ENCODE measurements at regions not wholly inside any gene's neighbourhood (a gene's known extent, or its start where the extent isn't known, plus 50 kb on each side); places are given as distances from the start of the nearest gene placed in this dataset.
A peak's percentile ranks its signal among the peaks of the same experiment; 100 is the strongest.

DNA sequence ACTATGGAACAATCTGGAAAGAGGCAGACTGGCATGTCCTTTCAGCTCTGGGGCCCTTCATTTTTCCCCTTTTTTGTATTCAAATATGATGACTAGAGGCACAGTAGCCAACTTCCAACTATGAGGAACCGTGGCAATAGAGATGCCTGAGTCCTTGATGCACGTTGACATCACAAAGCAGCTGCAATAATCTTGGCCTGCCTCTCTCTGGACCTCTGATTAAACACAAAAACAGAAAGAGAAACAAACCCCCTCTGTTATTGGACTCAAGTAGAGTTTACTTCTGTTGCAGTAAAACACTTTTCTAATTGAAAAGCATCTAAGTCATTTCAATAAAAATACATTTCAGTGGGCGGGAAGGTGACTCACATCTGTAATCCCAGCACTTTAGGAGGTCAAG lies 122.2 kb upstream of the GRAMD2B start:
- Histone ChIP-seq H3K4me2 (no peak overlapping the region), H3K27ac (no peak overlapping the region), H3K9me3 (no peaks in the 10 kb centered on the region; the same call in 2 of the 3 replicates), H3K4me3 (no peak overlapping the region), H3K4me1 (no peaks in the 10 kb centered on the region)
- no peak for FAIRE-seq
- POLR2A ChIA-PET, result no interaction called here
- CTCF ChIA-PET, result no interaction called here
- TF ChIP-seq MAFK (IDR thresholded peaks at IDR 0.05; ENCODE audit: partially characterized antibody) (no peak), ZFP36 (IDR thresholded peaks at IDR 0.05; ENCODE audit: borderline replicate concordance, partially characterized antibody) (no peak), CBX8 (IDR thresholded peaks at IDR 0.05) (no peak), EP300 (IDR thresholded peaks at IDR 0.05) (no peak), HDAC2 (IDR thresholded peaks at IDR 0.05) (no peak), PHF8 (IDR thresholded peaks at IDR 0.05; ENCODE audit: borderline replicate concordance, low read depth) (no peak), EHMT2 (IDR thresholded peaks at IDR 0.05; ENCODE audit: low read depth) (no peak), CEBPB (IDR thresholded peaks at IDR 0.05) (no peak)
- TF ChIP-seq, protein P1, sequence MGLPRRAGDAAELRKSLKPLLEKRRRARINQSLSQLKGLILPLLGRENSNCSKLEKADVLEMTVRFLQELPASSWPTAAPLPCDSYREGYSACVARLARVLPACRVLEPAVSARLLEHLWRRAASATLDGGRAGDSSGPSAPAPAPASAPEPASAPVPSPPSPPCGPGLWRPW (IDR thresholded peaks at IDR 0.05), result no peak
- ATAC-seq, result no peak
- no peak for DNase-seq (ENCODE audit: low read depth in 1 of 2, low spot score in 1 of 2)
- WGBS (ENCODE audit: missing lambda C conversion rate), result 2% methylated on average over 3 of the region's 3 CpGs

DNA sequence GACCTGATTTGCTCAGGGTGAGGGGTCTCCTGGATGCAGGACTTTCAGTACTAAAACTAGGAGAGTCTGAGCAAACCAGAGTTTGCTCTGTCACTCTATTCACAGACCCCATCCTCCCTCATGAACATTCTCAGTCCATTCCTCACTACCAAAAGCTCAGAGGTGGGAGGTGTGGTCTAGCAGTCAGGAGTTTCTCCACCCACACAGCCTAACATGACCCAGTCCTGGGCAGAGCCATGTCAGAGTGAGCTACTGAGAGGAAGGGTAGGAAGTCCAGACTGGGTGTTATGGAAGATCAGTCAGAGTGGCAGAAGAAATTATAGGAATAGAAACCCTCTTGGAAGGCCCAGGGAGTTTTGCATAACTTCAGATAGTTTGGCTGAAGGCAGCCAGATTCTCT lies 113.3 kb upstream of the GRAMD2B start:
- Histone ChIP-seq H3K27ac (no peak overlapping the region), H3K4me3 (no peak overlapping the region), H3K9me3 (no peaks in the 10 kb centered on the region), H3K4me2 (no peak overlapping the region), H3K4me1 (no peaks in the 10 kb centered on the region)
- POLR2A ChIA-PET, result no interaction called here
- no peak for TF ChIP-seq ESRRA (IDR thresholded peaks at IDR 0.05; ENCODE audit: borderline replicate concordance, low read length)
- TF ChIP-seq NR3C1 (IDR thresholded peaks at IDR 0.05), result no peak
- no peak for TF ChIP-seq KDM5A (IDR thresholded peaks at IDR 0.05)
- no peak for TF ChIP-seq FOXS1 (CRISPR knock-in tag; IDR thresholded peaks at IDR 0.05)
- no peak for TF ChIP-seq JUN (IDR thresholded peaks at IDR 0.05)
- TF ChIP-seq NPAS2 (CRISPR knock-in tag; IDR thresholded peaks at IDR 0.05; ENCODE audit: borderline replicate concordance), result no peak
- TF ChIP-seq, protein P2, sequence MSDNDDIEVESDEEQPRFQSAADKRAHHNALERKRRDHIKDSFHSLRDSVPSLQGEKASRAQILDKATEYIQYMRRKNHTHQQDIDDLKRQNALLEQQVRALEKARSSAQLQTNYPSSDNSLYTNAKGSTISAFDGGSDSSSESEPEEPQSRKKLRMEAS (IDR thresholded peaks at IDR 0.05), result no peak
- no peak for TF ChIP-seq CHD2 (IDR thresholded peaks at IDR 0.05; ENCODE audit: low read length, partially characterized antibody)
- DNase-seq (ENCODE audit: low read depth in 1 of 2, low spot score in 1 of 2), result no peak
- FAIRE-seq, result no peak
- ATAC-seq, result 0 out of 6 replicates have a peak, but pooled peaks of 1 of the 2 experiments have one; percentile 19
- CTCF ChIA-PET, result no interaction called here

DNA sequence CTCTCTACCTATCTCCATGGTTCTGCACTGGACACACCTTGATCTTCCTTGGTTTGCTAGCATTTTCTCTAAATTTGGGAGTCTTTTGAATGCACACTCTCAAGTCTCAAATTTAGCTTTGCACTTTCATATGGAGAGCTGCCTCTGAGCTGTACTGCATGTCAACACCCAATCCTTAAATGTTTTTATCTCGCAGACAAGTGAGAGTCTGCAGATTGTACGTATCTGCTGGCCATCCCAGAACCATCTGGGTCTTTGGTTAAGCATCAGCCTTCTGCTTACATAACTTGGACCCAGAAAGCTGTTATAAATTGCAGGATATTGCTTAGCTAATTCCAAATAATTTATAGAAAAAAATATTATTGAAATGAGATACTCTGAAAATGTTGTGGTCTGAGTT lies 111.4 kb upstream of the GRAMD2B start:
- Histone ChIP-seq H3K4me2 (no peak overlapping the region), H3K27ac (no peak overlapping the region), H3K4me3 (no peak overlapping the region), H3K9me3 (no peaks in the 10 kb centered on the region), H3K4me1 (no peaks in the 10 kb centered on the region)
- FAIRE-seq (no peak), DNase-seq (ENCODE audit: low read depth in 1 of 2, low spot score in 1 of 2) (no peak), ATAC-seq (no peak)
- ChIA-PET CTCF (no interaction called here), POLR2A (no interaction called here)
- TF ChIP-seq, protein P2 (IDR thresholded peaks at IDR 0.05), result no peak
- TF ChIP-seq POLR2AphosphoS2 (conservative IDR thresholded peaks at IDR 0.05; ENCODE audit: low read length) (no peak), HDAC2 (IDR thresholded peaks at IDR 0.05) (no peak), NPAS2 (CRISPR knock-in tag; IDR thresholded peaks at IDR 0.05; ENCODE audit: borderline replicate concordance) (no peak), NFE2L2 (conservative IDR thresholded peaks at IDR 0.05; ENCODE audit: low read length) (no peak), RAD21 (conservative IDR thresholded peaks at IDR 0.05 in 1 of 2, IDR thresholded peaks at IDR 0.05 in 1 of 2) (no peak), HEYL (CRISPR knock-in tag; IDR thresholded peaks at IDR 0.05) (no peak), TFCP2L1 (CRISPR knock-in tag; IDR thresholded peaks at IDR 0.05) (no peak), HOXB5 (CRISPR knock-in tag; IDR thresholded peaks at IDR 0.05) (no peak), HOXA7 (CRISPR knock-in tag; IDR thresholded peaks at IDR 0.05) (no peak)
- TF ChIP-seq, protein P3, sequence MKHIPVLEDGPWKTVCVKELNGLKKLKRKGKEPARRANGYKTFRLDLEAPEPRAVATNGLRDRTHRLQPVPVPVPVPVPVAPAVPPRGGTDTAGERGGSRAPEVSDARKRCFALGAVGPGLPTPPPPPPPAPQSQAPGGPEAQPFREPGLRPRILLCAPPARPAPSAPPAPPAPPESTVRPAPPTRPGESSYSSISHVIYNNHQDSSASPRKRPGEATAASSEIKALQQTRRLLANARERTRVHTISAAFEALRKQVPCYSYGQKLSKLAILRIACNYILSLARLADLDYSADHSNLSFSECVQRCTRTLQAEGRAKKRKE (CRISPR knock-in tag; IDR thresholded peaks at IDR 0.05; ENCODE audit: low read depth), result no peak
- TF ChIP-seq, protein P4, sequence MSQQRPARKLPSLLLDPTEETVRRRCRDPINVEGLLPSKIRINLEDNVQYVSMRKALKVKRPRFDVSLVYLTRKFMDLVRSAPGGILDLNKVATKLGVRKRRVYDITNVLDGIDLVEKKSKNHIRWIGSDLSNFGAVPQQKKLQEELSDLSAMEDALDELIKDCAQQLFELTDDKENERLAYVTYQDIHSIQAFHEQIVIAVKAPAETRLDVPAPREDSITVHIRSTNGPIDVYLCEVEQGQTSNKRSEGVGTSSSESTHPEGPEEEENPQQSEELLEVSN (IDR thresholded peaks at IDR 0.05; ENCODE audit: borderline replicate concordance, low read depth), result no peak
- WGBS (ENCODE audit: missing lambda C conversion rate), result 19% methylated on average over 2 of the region's 2 CpGs
